OCI-LY7 (cell line): ENCODE measurements at regions not wholly inside any gene's neighbourhood (a gene's known extent, or its start where the extent isn't known, plus 50 kb on each side); places are given as distances from the start of the nearest gene placed in this dataset.

Source experiments
- BruUV-seq: library from RNA; stranded (reverse); fragments of 400-500 nt; replicated peaks from 2 replicates; lab custom pipeline; 2021; lab: Mats Ljungman, UMichigan
- CTCF ChIA-PET: fragments of 300-600 bp; sonication (Branson Sonifier 250); formaldehyde crosslinking; loops from one replicate; lab custom pipeline; 2022; ENCODE audit warnings: antibody characterized with exemption; ENCODE audit not compliant: unreplicated experiment; lab: Charles Lee
- POLR2A ChIA-PET: fragments of 300-600 bp; sonication (Branson Sonifier 250); formaldehyde crosslinking; loops from one replicate; lab custom pipeline; 2022; ENCODE audit warnings: antibody characterized with exemption; lab: Charles Lee
- DNase-seq: peaks from one replicate; pipeline ENCODE4 v3.0.0-alpha.2; 2015; ENCODE audit warnings: low spot score
- H2AFZ ChIP-seq: fragments of 200-600 bp; sonication (generic), shearing (Covaris generic); 2 replicates; pipeline ENCODE4 v1.6.1; 2014; ENCODE audit warnings: mild to moderate bottlenecking, antibody characterized with exemption, low read length, moderate library complexity
- H3K27ac ChIP-seq: fragments of 200-600 bp; sonication (generic); 2 replicates; pipeline ENCODE4 v1.5.1; 2014; ENCODE audit warnings: mixed run types, low read depth, mild to moderate bottlenecking, moderate library complexity, low read length, inconsistent platforms; ENCODE audit not compliant: poor library complexity, severe bottlenecking
- H3K36me3 ChIP-seq: fragments of 200-600 bp; sonication (generic); 2 replicates; pipeline ENCODE4 v1.6.1; 2014; ENCODE audit warnings: mild to moderate bottlenecking, antibody characterized with exemption, low read length, moderate library complexity, mixed read lengths; ENCODE audit not compliant: insufficient read depth
- H3K4me1 ChIP-seq: fragments of 200-600 bp; sonication (generic); 2 replicates; pipeline ENCODE4 v1.5.1; 2014; ENCODE audit warnings: mild to moderate bottlenecking, low read length; ENCODE audit not compliant: insufficient read depth, poor library complexity, severe bottlenecking
- H3K4me2 ChIP-seq: fragments of 200-600 bp; sonication (generic); 2 replicates; pipeline ENCODE4 v1.6.1; 2014; ENCODE audit warnings: mild to moderate bottlenecking, low read length
- H3K4me3 ChIP-seq: fragments of 200-600 bp; sonication (generic); 2 replicates; pipeline ENCODE4 v1.5.1; 2014; ENCODE audit warnings: mild to moderate bottlenecking, low read depth, low read length; ENCODE audit not compliant: poor library complexity, severe bottlenecking
- H3K79me2 ChIP-seq: fragments of 200-600 bp; sonication (generic); 2 replicates; pipeline ENCODE4 v1.6.1; 2016; ENCODE audit warnings: low read depth, mild to moderate bottlenecking, low read length, moderate library complexity, mixed read lengths; ENCODE audit not compliant: insufficient read depth
- H3K9me2 ChIP-seq: fragments of 200-600 bp; sonication (generic); 2 replicates; pipeline ENCODE4 v1.6.1; 2016; ENCODE audit warnings: mild to moderate bottlenecking, low read length, mixed read lengths; ENCODE audit not compliant: insufficient read depth
- H3K9me3 ChIP-seq: fragments of 200-600 bp; sonication (generic); 2 replicates; pipeline ENCODE4 v1.6.1; 2014; ENCODE audit warnings: mild to moderate bottlenecking, mixed run types, low read length, mixed read lengths
- H4K20me1 ChIP-seq: fragments of 200-600 bp; sonication (generic); 2 replicates; pipeline ENCODE4 v1.6.1; 2014; ENCODE audit warnings: mild to moderate bottlenecking, antibody characterized with exemption, low read length, moderate library complexity, mixed read lengths; ENCODE audit not compliant: insufficient read depth
- CTCF ChIP-seq: fragments of 200-600 bp; sonication (generic); conservative IDR thresholded peaks from 2 replicates; pipeline ENCODE4 v1.5.1; 2014; ENCODE audit warnings: mild to moderate bottlenecking, antibody characterized with exemption, low read length, moderate library complexity, mixed read lengths
- EZH2phosphoT487 ChIP-seq: fragments of 200-600 bp; sonication (generic); IDR thresholded peaks from 2 replicates; pipeline ENCODE4 v1.6.1; 2018; ENCODE audit warnings: low read depth, borderline replicate concordance, mild to moderate bottlenecking, mixed run types, antibody characterized with exemption, low read length, moderate library complexity, mixed read lengths
- intact Hi-C: fragments of 100-400 bp; cut with micrococcal nuclease; formaldehyde crosslinking; loops from one replicate; pipeline ENCODE4 v1.10.0; 2022; ENCODE audit not compliant: unreplicated experiment

- TF ChIP-seq CTCF: no peak
- TF ChIP-seq EZH2phosphoT487: no peak
- H2AFZ ChIP-seq: no peak overlapping the region
- no peak overlapping the region for H3K4me2 ChIP-seq
- no peak for DNase-seq
- BruUV-seq: no TSS peak
- no peaks in the 10 kb centered on the region for H3K36me3 ChIP-seq
- no peaks in the 10 kb centered on the region for H4K20me1 ChIP-seq
- H3K27ac ChIP-seq: no peak overlapping the region
- H3K4me3 ChIP-seq: no peak overlapping the region
- intact Hi-C loops: no loop called here
- H3K4me1 ChIP-seq: no peaks in the 10 kb centered on the region
- ChIA-PET POLR2A (no interaction called here), CTCF (no interaction called here)
- H3K9me2 ChIP-seq: no peaks in the 10 kb centered on the region
- H3K9me3 ChIP-seq: no peaks in the 10 kb centered on the region
- no peaks in the 10 kb centered on the region for H3K79me2 ChIP-seq
These were observed 73.7 kb downstream of the RTL9 start for GRCh38 chrX:110432091-110432905.

- no peak for TF ChIP-seq EZH2phosphoT487
- no peak for TF ChIP-seq CTCF
- BruUV-seq: no TSS peak
- Histone ChIP-seq H3K9me2 (no peaks in the 10 kb centered on the region), H3K27ac (no peak overlapping the region), H3K9me3 (no peaks in the 10 kb centered on the region), H3K4me1 (no peaks in the 10 kb centered on the region), H3K4me2 (no peak overlapping the region), H3K79me2 (no peaks in the 10 kb centered on the region), H4K20me1 (no peaks in the 10 kb centered on the region), H3K4me3 (no peak overlapping the region), H2AFZ (no peak overlapping the region), H3K36me3 (no peaks in the 10 kb centered on the region)
- intact Hi-C loops: no loop called here
- ChIA-PET CTCF (no interaction called here), POLR2A (no interaction called here)
- DNase-seq: no peak
These were observed 74.2 kb downstream of the RTL9 start for GRCh38 chrX:110432906-110433215.

- Histone ChIP-seq H3K9me2 (no peaks in the 10 kb centered on the region), H3K79me2 (no peaks in the 10 kb centered on the region), H3K4me3 (no peak overlapping the region), H2AFZ (no peak overlapping the region), H3K27ac (no peak overlapping the region), H3K4me1 (no peaks in the 10 kb centered on the region), H3K9me3 (no peaks in the 10 kb centered on the region), H3K36me3 (no peaks in the 10 kb centered on the region), H4K20me1 (no peaks in the 10 kb centered on the region), H3K4me2 (no peak overlapping the region)
- ChIA-PET POLR2A (no interaction called here), CTCF (no interaction called here)
- DNase-seq: no peak
- TF ChIP-seq EZH2phosphoT487 (no peak), CTCF (no peak)
- no TSS peak for BruUV-seq
- intact Hi-C loops: no loop called here
These were observed 76.5 kb downstream of the RTL9 start for GRCh38 chrX:110435196-110435595.
